GM12872 (cell line): ENCODE measurements at regions not wholly inside any gene's neighbourhood (a gene's known extent, or its start where the extent isn't known, plus 50 kb on each side); places are given as distances from the start of the nearest gene placed in this dataset.

Experiments used
- CTCF ChIP-seq: IDR thresholded peaks from 3 replicates; pipeline ENCODE4 v1.5.1; 2011; ENCODE audit warnings: low read depth, mild to moderate bottlenecking, low read length, moderate library complexity; ENCODE audit not compliant: insufficient read depth

GRCh38 chr2:64742678-64743077, 89.0 kb upstream of the SERTAD2 start:
- TF ChIP-seq CTCF: no peak

- TF ChIP-seq CTCF: no peak
Observed at GRCh38 chr2:64743739-64744330, 90.1 kb upstream of the SERTAD2 start.

GRCh38 chr2:64745562-64745961, 91.8 kb upstream of the SERTAD2 start:
- TF ChIP-seq CTCF: no peak

GRCh38 chr2:64748147-64748546, 94.4 kb upstream of the SERTAD2 start:
- no peak for TF ChIP-seq CTCF

- no peak for TF ChIP-seq CTCF
Observed at GRCh38 chr2:64748561-64748960, 94.8 kb upstream of the SERTAD2 start.

- no peak for TF ChIP-seq CTCF
Observed at GRCh38 chr2:64749446-64749845, 95.7 kb upstream of the SERTAD2 start.

GRCh38 chr2:64750001-64750816, 96.5 kb upstream of the SERTAD2 start:
- TF ChIP-seq CTCF: no peak
